ENCODE measurements at regions not wholly inside any gene's neighbourhood (a gene's known extent, or its start where the extent isn't known, plus 50 kb on each side); places are given as distances from the start of the nearest gene placed in this dataset.

GRCh38 chr9:91017245-91017644 lies 215.6 kb downstream of the SYK start:
- no peak for TF ChIP-seq CTCF (IDR thresholded peaks at IDR 0.05 in 8 of 11, conservative IDR thresholded peaks at IDR 0.05 in 3 of 11)
- no peak for TF ChIP-seq POLR2AphosphoS5 (IDR thresholded peaks at IDR 0.05)
- TF ChIP-seq POLR2A (IDR thresholded peaks at IDR 0.05): no peak
